Endothelial cell (in vitro differentiated cells): ENCODE measurements at regions not wholly inside any gene's neighbourhood (a gene's known extent, or its start where the extent isn't known, plus 50 kb on each side); places are given as distances from the start of the nearest gene placed in this dataset.

ENCODE experiments used
- DNase-seq: peaks from one replicate; pipeline ENCODE4 v3.0.0; 2021; ENCODE audit warnings: low spot score
- H3K27ac Mint-ChIP-seq: one replicate; pipeline ENCODE4 v1.8.0; 2021; ENCODE audit warnings: mixed read lengths, inconsistent platforms; ENCODE audit not compliant: unreplicated experiment
- H3K27me3 Mint-ChIP-seq: one replicate; pipeline ENCODE4 v1.8.0; 2021; ENCODE audit warnings: mild to moderate bottlenecking, moderate library complexity, mixed read lengths, inconsistent platforms; ENCODE audit not compliant: unreplicated experiment
- H3K36me3 Mint-ChIP-seq: one replicate; pipeline ENCODE4 v1.8.0; 2021; ENCODE audit warnings: mild to moderate bottlenecking, low read depth, mixed read lengths, inconsistent platforms; ENCODE audit not compliant: unreplicated experiment
- H3K4me1 Mint-ChIP-seq: one replicate; pipeline ENCODE4 v1.8.0; 2021; ENCODE audit warnings: mild to moderate bottlenecking, mixed read lengths, inconsistent platforms; ENCODE audit not compliant: unreplicated experiment
- H3K4me3 Mint-ChIP-seq: one replicate; pipeline ENCODE4 v1.8.0; 2021; ENCODE audit warnings: mild to moderate bottlenecking, mixed read lengths, inconsistent platforms; ENCODE audit not compliant: unreplicated experiment
- H3K9me3 Mint-ChIP-seq: one replicate; pipeline ENCODE4 v1.8.0; 2021; ENCODE audit warnings: mixed read lengths, inconsistent platforms; ENCODE audit not compliant: unreplicated experiment
- TF ChIP-seq, protein P1 (sequence below): fragments of 200-600 bp; sonication (generic); IDR thresholded peaks from one replicate; pipeline ENCODE4 v1.5.0; 2021; ENCODE audit warnings: antibody characterized with exemption; ENCODE audit not compliant: unreplicated experiment

- Mint-ChIP-seq H3K4me3 (no peak overlapping the region), H3K27ac (no peak overlapping the region), H3K36me3 (no peaks in the 10 kb centered on the region), H3K27me3 (no peaks in the 10 kb centered on the region), H3K4me1 (no peaks in the 10 kb centered on the region), H3K9me3 (no peaks in the 10 kb centered on the region)
- DNase-seq: no peak
- TF ChIP-seq, protein P1, sequence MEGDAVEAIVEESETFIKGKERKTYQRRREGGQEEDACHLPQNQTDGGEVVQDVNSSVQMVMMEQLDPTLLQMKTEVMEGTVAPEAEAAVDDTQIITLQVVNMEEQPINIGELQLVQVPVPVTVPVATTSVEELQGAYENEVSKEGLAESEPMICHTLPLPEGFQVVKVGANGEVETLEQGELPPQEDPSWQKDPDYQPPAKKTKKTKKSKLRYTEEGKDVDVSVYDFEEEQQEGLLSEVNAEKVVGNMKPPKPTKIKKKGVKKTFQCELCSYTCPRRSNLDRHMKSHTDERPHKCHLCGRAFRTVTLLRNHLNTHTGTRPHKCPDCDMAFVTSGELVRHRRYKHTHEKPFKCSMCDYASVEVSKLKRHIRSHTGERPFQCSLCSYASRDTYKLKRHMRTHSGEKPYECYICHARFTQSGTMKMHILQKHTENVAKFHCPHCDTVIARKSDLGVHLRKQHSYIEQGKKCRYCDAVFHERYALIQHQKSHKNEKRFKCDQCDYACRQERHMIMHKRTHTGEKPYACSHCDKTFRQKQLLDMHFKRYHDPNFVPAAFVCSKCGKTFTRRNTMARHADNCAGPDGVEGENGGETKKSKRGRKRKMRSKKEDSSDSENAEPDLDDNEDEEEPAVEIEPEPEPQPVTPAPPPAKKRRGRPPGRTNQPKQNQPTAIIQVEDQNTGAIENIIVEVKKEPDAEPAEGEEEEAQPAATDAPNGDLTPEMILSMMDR: no peak
These were observed 177.5 kb upstream of the DUSP10 start for GRCh38 chr1:221919341-221919740.

DNA sequence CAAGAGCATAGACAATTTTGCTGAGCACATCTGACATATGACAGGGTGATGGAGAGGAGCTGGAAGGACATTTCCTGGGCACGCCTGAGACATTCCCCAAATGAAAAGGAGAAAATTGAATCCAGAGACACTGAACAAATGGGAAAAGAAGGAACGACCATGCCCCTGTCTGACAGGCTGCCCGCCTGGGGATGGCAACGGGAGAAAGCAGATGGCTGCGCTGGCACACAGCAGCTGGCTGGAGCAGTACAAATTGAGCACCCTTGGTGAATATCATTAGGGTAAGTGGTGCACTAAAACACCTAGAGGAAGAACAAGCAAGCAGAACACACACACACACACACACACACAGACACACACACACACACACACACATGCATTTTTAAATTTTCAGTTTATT, 174.3 kb upstream of the DUSP10 start:
- TF ChIP-seq, protein P1: no peak
- no peaks in the 10 kb centered on the region for H3K36me3 Mint-ChIP-seq
- no peak for DNase-seq

DNA sequence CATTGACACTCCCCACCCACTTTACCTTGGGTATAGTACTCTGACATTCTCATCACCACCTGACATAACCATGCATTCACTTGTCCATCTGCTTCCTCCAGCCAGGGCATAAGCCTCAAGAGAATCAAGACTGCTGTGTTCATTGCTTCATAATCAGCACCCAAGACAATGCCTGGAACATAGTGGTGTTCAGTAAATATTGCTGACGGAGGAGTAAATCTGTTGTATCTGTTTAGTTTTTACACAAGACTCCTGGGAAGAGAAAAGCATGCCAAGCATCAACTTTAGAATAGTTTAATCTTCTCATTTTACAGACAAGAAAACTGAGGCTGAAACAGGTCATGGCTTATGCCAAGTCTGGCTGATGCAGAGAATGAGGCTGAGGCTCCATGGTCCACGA, 173.9 kb upstream of the DUSP10 start:
- DNase-seq: no peak
- H3K9me3 Mint-ChIP-seq: no peaks in the 10 kb centered on the region
- no peaks in the 10 kb centered on the region for H3K27me3 Mint-ChIP-seq
- TF ChIP-seq, protein P1: no peak
- no peak overlapping the region for H3K27ac Mint-ChIP-seq
- no peaks in the 10 kb centered on the region for H3K4me1 Mint-ChIP-seq
- no peak overlapping the region for H3K4me3 Mint-ChIP-seq
- no peaks in the 10 kb centered on the region for H3K36me3 Mint-ChIP-seq

More for the DNA sequence above, 174.3 kb upstream of the DUSP10 start:
- no peak overlapping the region for H3K27ac Mint-ChIP-seq
- no peaks in the 10 kb centered on the region for H3K9me3 Mint-ChIP-seq
- no peak overlapping the region for H3K4me3 Mint-ChIP-seq
- no peaks in the 10 kb centered on the region for H3K27me3 Mint-ChIP-seq
- no peaks in the 10 kb centered on the region for H3K4me1 Mint-ChIP-seq

GRCh38 chr1:221913351-221913892, 171.5 kb upstream of the DUSP10 start:
- Mint-ChIP-seq H3K4me3 (no peak overlapping the region), H3K36me3 (no peaks in the 10 kb centered on the region), H3K27ac (no peak overlapping the region), H3K9me3 (no peaks in the 10 kb centered on the region), H3K4me1 (no peaks in the 10 kb centered on the region), H3K27me3 (no peaks in the 10 kb centered on the region)
- TF ChIP-seq, protein P1: no peak
- no peak for DNase-seq

- H3K4me1 Mint-ChIP-seq: no peaks in the 10 kb centered on the region
- no peaks in the 10 kb centered on the region for H3K9me3 Mint-ChIP-seq
- no peaks in the 10 kb centered on the region for H3K36me3 Mint-ChIP-seq
- H3K27ac Mint-ChIP-seq: no peak overlapping the region
- H3K4me3 Mint-ChIP-seq: no peak overlapping the region
- TF ChIP-seq, protein P1: no peak
- DNase-seq: no peak
- no peaks in the 10 kb centered on the region for H3K27me3 Mint-ChIP-seq
These were observed 170.3 kb upstream of the DUSP10 start for GRCh38 chr1:221912230-221912629.
